Activated T-helper 17 cell treated with anti-CD3 and anti-CD28 coated beads, Interleukin-2, amount 50 U/mL, for 72 hours (primary cell): ENCODE measurements at regions not wholly inside any gene's neighbourhood (a gene's known extent, or its start where the extent isn't known, plus 50 kb on each side); places are given as distances from the start of the nearest gene placed in this dataset.
"Not testable (repeated sequence)": the region's sequence is repeated elsewhere in the genome, so short reads cannot be mapped to it uniquely, and the experiment has no call there.

Experiments used
- ATAC-seq: fragments of 150-1000 bp; cut with Tn5 transposase; replicated peaks from 2 replicates; pipeline ENCODE4 v1.10.0; 2021; ENCODE audit warnings: mild to moderate bottlenecking, moderate library complexity
- H3K27ac Mint-ChIP-seq: one replicate; pipeline ENCODE4 v1.8.0; 2022; ENCODE audit warnings: mixed read lengths
- H3K27me3 Mint-ChIP-seq: one replicate; pipeline ENCODE4 v1.8.0; 2022; ENCODE audit warnings: mixed read lengths
- H3K36me3 Mint-ChIP-seq: one replicate; pipeline ENCODE4 v1.8.0; 2022; ENCODE audit warnings: low read depth, mild to moderate bottlenecking, mixed read lengths
- H3K4me1 Mint-ChIP-seq: one replicate; pipeline ENCODE4 v1.8.0; 2022; ENCODE audit warnings: mixed read lengths
- H3K4me3 Mint-ChIP-seq: one replicate; pipeline ENCODE4 v1.8.0; 2022; ENCODE audit warnings: mild to moderate bottlenecking, mixed read lengths
- H3K9me3 Mint-ChIP-seq: one replicate; pipeline ENCODE4 v1.8.0; 2022; ENCODE audit warnings: mixed read lengths

GRCh38 chr22:49674479-49675050, 153.1 kb downstream of the BRD1 start:
- no peak overlapping the region for H3K27ac Mint-ChIP-seq
- no peak overlapping the region for H3K4me3 Mint-ChIP-seq
- no peak for ATAC-seq
- no peaks in the 10 kb centered on the region for H3K36me3 Mint-ChIP-seq
- H3K27me3 Mint-ChIP-seq: peaks cover 16% of the 10 kb centered on the region
- no peaks in the 10 kb centered on the region for H3K9me3 Mint-ChIP-seq
- peaks cover 8% of the 10 kb centered on the region for H3K4me1 Mint-ChIP-seq

GRCh38 chr22:49673048-49673447, 154.6 kb downstream of the BRD1 start:
- Mint-ChIP-seq H3K36me3 (no peaks in the 10 kb centered on the region), H3K4me3 (no peak overlapping the region), H3K27ac (no peak overlapping the region), H3K4me1 (peaks cover 8% of the 10 kb centered on the region), H3K9me3 (no peaks in the 10 kb centered on the region), H3K27me3 (peaks cover 18% of the 10 kb centered on the region)
- ATAC-seq: no peak

DNA sequence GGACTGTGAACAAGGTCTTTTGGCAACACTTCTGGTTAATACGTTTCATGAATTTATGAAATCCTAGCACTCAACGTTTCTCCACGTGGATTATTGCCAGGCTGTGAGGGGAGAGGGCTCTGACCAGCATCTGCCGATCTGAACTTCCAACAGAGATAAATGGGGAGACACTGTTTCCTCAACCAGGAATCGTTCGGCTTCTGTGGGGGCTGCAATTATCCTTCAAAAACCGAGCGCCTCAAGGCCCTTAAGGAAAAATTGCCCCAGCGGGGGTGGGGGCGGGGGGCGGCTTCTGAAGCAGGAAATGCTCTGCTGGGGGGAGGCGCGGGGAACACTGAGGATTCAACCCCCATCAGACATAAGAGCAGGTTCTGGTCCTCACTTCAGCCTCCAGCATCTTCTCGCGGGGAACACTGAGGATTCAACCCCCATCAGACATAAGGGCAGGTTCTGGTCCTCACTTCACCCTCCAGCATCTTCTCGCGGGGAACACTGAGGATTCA, 155.6 kb downstream of the BRD1 start:
- no peak overlapping the region for H3K27ac Mint-ChIP-seq

DNA sequence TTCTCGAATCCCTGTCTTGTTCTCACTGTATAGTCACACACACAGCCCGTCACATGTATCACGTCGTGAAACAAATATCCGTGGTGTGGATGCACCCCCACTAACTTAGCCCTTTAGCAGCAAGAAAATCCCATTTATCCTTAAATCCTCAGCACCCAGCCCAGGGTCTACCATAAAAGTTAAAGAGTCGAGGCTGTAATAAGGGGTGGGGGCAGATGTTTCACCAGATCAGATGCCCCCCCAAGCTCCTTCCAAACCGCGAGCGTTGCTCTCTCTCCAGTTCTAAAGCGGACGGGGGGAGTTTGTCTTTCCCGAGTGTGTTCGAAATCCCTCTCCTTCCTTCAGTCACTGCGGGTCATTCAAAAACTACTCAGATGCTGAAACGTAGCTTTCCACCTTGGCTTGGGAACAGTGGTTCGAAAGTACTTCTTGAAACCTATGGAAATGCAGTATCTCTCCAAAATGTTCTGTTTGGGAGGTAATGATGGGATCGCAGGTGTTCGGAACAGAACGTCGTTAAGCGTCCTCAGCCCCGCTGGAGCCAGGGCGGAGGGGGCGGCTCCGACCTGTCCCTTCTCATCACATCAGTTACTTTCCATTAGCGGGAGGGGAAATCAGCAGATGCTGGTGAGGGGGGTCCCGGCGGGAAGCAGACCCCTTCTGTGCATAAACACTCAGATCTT, 156.2 kb downstream of the BRD1 start:
- Mint-ChIP-seq H3K27ac (no peak overlapping the region), H3K4me1 (peaks cover 8% of the 10 kb centered on the region), H3K27me3 (peaks cover 18% of the 10 kb centered on the region), H3K9me3 (no peaks in the 10 kb centered on the region), H3K36me3 (no peaks in the 10 kb centered on the region), H3K4me3 (peak overlapping the region; percentile 71)
- ATAC-seq: peak; percentile 68

More for the DNA sequence above, 155.6 kb downstream of the BRD1 start:
- no peaks in the 10 kb centered on the region for H3K9me3 Mint-ChIP-seq
- ATAC-seq: no peak
- no peaks in the 10 kb centered on the region for H3K36me3 Mint-ChIP-seq
- peaks cover 8% of the 10 kb centered on the region for H3K4me1 Mint-ChIP-seq
- H3K4me3 Mint-ChIP-seq: peak overlapping the region; percentile 71
- H3K27me3 Mint-ChIP-seq: peaks cover 18% of the 10 kb centered on the region

DNA sequence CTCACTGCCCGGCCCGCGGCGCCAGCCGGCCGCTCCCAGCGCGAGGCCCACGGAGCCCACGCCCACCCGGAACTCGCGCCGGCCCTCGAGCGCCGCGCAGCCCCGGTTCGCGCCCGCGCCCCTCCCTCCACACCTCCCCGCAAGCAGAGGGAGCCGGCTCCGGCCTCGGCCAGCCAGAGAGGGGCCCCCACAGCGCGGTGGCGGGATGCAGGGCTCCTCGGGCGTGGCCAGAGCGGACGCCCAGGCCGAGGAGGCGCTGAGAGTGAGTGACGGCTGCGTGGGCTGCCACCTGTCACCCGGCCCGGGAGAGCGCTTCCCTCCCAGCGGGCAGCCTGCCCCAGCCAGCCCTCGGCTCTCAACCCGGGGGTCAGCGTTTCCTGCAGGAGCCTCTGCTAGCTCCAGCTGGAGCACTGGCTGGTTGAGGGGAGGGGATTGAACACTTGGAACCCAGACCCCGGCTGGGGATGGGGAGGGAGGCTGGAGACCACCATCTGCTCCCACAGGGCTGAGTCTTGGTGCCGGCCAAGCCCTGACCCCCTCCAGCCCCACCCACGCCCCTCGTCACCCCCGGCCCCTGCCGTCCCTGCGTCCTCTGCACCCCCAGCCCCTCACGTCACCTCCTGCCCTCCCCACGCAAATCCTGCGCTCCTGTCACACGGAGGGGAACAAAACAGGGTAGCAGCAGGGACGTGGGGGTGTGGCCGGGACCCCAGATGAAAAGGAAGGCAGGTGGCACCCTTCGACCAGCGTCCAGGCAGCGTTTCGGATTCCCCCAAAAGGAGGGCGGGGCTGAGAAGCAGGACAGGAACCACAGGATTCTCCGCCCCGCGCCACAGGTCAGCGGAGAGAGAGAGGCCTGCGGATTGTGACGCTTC, 157.0 kb downstream of the BRD1 start:
- Mint-ChIP-seq H3K4me3 (peak overlapping the region; percentile 71), H3K27ac (no peak overlapping the region), H3K4me1 (peaks cover 8% of the 10 kb centered on the region), H3K27me3 (peaks cover 18% of the 10 kb centered on the region), H3K36me3 (no peaks in the 10 kb centered on the region), H3K9me3 (no peaks in the 10 kb centered on the region)
- ATAC-seq: peak; percentile 81

DNA sequence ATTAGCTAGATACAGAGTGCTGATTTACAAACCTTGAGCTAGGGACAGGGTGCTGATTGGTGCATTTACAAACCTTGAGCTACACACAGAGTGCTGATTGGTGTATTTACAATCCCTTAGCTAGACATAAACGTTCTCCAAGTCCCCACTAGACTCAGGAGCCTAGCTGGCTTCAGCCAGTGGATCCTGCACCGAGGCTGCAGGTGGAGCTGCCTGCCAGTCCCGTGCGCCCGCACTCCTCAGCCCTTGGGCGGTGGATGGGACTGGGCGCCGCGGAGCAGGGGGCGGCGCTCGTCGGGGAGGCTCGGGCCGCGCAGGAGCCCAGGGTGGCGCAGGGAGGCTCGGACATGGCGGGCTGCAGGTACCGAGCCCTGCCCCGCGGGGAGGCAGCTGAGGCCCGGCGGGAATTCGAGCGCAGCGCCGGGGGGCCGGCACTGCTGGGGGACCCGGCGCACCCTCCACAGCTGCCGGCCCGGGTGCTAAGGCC, 157.7 kb downstream of the BRD1 start:
- not testable (repeated sequence) for H3K9me3 Mint-ChIP-seq, H3K36me3 Mint-ChIP-seq, H3K27ac Mint-ChIP-seq, H3K4me1 Mint-ChIP-seq
- ATAC-seq: peak; percentile 27
- H3K4me3 Mint-ChIP-seq: peak overlapping the region; percentile 38
- peaks cover 18% of the 10 kb centered on the region for H3K27me3 Mint-ChIP-seq

DNA sequence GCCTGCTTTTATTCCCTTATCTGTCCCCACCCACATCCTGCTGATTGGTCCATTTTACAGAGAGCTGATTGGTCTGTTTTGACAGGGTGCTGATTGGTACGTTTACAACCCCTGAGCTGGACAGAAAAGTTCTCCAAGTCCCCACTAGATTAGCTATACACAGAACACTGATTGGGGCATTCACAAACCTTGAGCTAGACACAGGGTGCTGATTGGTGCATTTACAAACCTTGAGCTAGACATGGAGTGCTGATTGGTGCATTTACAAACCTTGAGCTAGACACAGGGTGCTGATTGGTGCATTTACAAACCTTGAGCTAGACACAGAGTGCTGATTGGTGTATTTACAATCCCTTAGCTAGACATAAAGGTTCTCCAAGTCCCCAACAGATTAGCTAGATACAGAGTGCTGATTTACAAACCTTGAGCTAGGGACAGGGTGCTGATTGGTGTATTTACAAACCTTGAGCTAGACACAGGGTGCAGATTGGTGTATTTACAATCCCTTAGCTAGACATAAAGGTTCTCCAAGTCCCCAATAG, 158.2 kb downstream of the BRD1 start:
- not testable (repeated sequence) for H3K27ac Mint-ChIP-seq, ATAC-seq, H3K9me3 Mint-ChIP-seq, H3K4me1 Mint-ChIP-seq, H3K36me3 Mint-ChIP-seq
- H3K27me3 Mint-ChIP-seq: peaks cover 18% of the 10 kb centered on the region
- H3K4me3 Mint-ChIP-seq: peak overlapping the region; percentile 38

DNA sequence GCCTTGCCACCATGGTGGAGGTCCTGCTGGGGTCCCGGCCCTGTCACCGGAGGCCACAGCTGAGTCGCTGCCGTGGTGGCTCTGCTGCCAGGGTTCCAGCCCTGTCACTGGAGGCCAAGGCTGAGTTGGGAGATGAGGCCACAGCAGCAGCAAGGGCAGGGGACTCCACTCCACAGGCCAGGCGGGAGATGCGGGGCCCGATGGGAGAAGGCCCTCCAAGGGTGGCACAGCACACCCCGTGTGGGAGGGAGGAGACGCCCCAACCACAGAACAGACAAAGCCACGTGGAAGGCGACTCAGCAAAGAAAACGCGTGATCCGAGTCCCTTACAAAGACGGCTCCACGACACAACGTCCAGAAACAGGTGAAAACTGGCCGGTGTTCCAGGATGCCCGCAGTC, 159.3 kb downstream of the BRD1 start:
- Mint-ChIP-seq H3K4me3 (no peak overlapping the region), H3K27ac (no peak overlapping the region), H3K4me1 (peaks cover 8% of the 10 kb centered on the region), H3K27me3 (peaks cover 18% of the 10 kb centered on the region), H3K36me3 (no peaks in the 10 kb centered on the region), H3K9me3 (no peaks in the 10 kb centered on the region)
- ATAC-seq: no peak

GRCh38 chr22:49667236-49667635, 160.4 kb downstream of the BRD1 start:
- H3K27ac Mint-ChIP-seq: no peak overlapping the region
- no peak for ATAC-seq
- H3K27me3 Mint-ChIP-seq: peaks cover 18% of the 10 kb centered on the region
- peaks cover 8% of the 10 kb centered on the region for H3K4me1 Mint-ChIP-seq
- no peaks in the 10 kb centered on the region for H3K36me3 Mint-ChIP-seq
- no peaks in the 10 kb centered on the region for H3K9me3 Mint-ChIP-seq
- H3K4me3 Mint-ChIP-seq: peak overlapping the region; percentile 44

DNA sequence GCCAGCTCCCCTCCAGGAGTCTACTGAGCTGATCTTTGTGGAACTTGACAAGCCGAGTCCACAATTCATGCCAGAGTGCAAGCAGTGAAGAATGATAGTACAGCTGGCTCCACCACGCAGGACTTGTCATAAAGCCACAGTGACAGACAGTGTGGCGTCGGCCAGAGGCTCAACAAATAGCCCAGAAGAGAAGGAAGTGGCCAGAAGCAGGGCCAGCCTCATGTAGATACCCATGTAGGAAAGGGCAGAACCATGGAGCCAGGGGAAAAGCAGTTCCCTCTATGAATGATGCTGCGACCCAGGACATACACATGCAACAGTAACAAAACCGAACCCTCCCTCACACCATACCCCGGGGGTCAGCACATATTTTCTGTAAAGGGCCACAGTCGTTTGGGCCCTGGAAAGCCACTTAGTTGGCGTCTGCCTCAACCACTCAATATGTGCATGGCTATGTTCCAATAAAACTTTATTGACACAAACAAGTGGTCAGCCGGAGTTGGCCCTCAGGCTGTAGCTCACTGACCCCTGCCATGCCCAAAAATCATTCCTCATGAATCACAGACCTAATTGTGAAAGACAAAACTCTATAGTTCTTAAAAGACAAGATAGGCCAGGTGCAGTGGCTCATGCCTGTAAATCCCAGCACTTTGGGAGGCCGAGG, 161.4 kb downstream of the BRD1 start:
- Mint-ChIP-seq H3K27ac (no peak overlapping the region), H3K4me3 (no peak overlapping the region), H3K36me3 (no peaks in the 10 kb centered on the region), H3K4me1 (peaks cover 3% of the 10 kb centered on the region), H3K9me3 (no peaks in the 10 kb centered on the region), H3K27me3 (peaks cover 10% of the 10 kb centered on the region)
- ATAC-seq: no peak

GRCh38 chr22:49664891-49665290, 162.8 kb downstream of the BRD1 start:
- Mint-ChIP-seq H3K4me1 (no peaks in the 10 kb centered on the region), H3K27me3 (peaks cover 6% of the 10 kb centered on the region), H3K4me3 (no peak overlapping the region), H3K27ac (no peak overlapping the region), H3K9me3 (no peaks in the 10 kb centered on the region), H3K36me3 (no peaks in the 10 kb centered on the region)
- ATAC-seq: no peak

DNA sequence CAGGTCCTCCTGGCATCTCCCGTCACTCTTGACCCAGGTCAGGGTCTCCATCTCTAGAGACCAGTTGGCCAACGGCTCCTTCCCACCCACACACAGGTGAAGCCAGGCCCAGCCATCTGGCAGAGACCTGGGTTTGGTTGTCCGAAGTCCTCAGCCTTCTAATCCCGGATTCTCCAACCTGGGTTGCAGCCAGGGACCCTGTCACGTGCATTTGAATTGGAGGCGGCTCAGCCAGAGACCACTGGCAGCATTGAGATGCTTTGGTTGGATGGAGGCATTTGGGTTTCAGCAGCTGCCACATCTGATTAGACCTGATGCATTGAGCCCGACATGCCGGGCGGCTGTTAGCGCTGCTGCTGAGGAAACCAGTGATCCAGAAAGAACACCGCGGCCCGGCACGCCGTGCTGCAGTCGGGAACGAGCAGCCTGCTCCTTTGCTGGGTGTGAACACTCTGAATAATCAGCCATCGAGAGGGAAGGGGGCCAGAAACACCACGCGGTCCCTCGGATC, 163.2 kb downstream of the BRD1 start:
- H3K4me3 Mint-ChIP-seq: no peak overlapping the region
- no peaks in the 10 kb centered on the region for H3K9me3 Mint-ChIP-seq
- no peaks in the 10 kb centered on the region for H3K4me1 Mint-ChIP-seq
- no peaks in the 10 kb centered on the region for H3K36me3 Mint-ChIP-seq
- no peak overlapping the region for H3K27ac Mint-ChIP-seq
- ATAC-seq: no peak
- peaks cover 6% of the 10 kb centered on the region for H3K27me3 Mint-ChIP-seq

GRCh38 chr22:49663823-49664222, 163.8 kb downstream of the BRD1 start:
- no peaks in the 10 kb centered on the region for H3K9me3 Mint-ChIP-seq
- ATAC-seq: no peak
- H3K36me3 Mint-ChIP-seq: no peaks in the 10 kb centered on the region
- H3K27ac Mint-ChIP-seq: no peak overlapping the region
- no peak overlapping the region for H3K4me3 Mint-ChIP-seq
- H3K4me1 Mint-ChIP-seq: no peaks in the 10 kb centered on the region
- peaks cover 1% of the 10 kb centered on the region for H3K27me3 Mint-ChIP-seq

GRCh38 chr22:49663311-49663711, 164.4 kb downstream of the BRD1 start:
- Mint-ChIP-seq H3K4me1 (no peaks in the 10 kb centered on the region), H3K27me3 (no peaks in the 10 kb centered on the region), H3K9me3 (no peaks in the 10 kb centered on the region), H3K4me3 (no peak overlapping the region), H3K36me3 (no peaks in the 10 kb centered on the region), H3K27ac (no peak overlapping the region)
- ATAC-seq: no peak
